IMR-90 (cell line): ENCODE measurements at regions not wholly inside any gene's neighbourhood (a gene's known extent, or its start where the extent isn't known, plus 50 kb on each side); places are given as distances from the start of the nearest gene placed in this dataset.

Source experiments
- ATAC-seq: fragments of 200-7000 bp; cut with Tn5 transposase; 2 replicates; pipeline ENCODE4 v1.9.1; 2020; ENCODE audit warnings: low read depth, mild to moderate bottlenecking, moderate library complexity
- BruUV-seq: library from RNA; stranded (reverse); fragments of 400-500 nt; replicated peaks from 2 replicates; lab custom pipeline; 2021; lab: Mats Ljungman, UMichigan
- CTCF ChIA-PET: fragments of 300-600 bp; formaldehyde crosslinking; extraction: SDS; loops from one replicate; lab custom pipeline; 2021; ENCODE audit warnings: antibody characterized with exemption; lab: Yijun Ruan, JAX
- POLR2A ChIA-PET: fragments of 300-600 bp; sonication (Branson Sonifier 250); formaldehyde crosslinking; loops from one replicate; lab custom pipeline; 2022; ENCODE audit warnings: antibody characterized with exemption; ENCODE audit not compliant: unreplicated experiment; lab: Charles Lee
- DNase-seq: peaks from one replicate; pipeline ENCODE4 v3.0.0; 2013
- H2AFZ ChIP-seq: replicated peaks from 2 replicates; pipeline ENCODE3; 2013; ENCODE audit warnings: low read length, mild to moderate bottlenecking; ENCODE audit not compliant: poor library complexity
- H2AK5ac ChIP-seq: 2 replicates; pipeline ENCODE4 v1.6.1; 2013; ENCODE audit warnings: low read depth, low read length, inconsistent platforms
- H2AK9ac ChIP-seq: replicated peaks from 2 replicates; pipeline ENCODE3; 2013; ENCODE audit warnings: mild to moderate bottlenecking, low read depth, low read length, moderate library complexity; ENCODE audit not compliant: poor library complexity
- H2BK120ac ChIP-seq: 2 replicates; pipeline ENCODE4 v1.6.1; 2013; ENCODE audit warnings: low read depth, low read length, inconsistent platforms
- H2BK15ac ChIP-seq: 3 replicates; pipeline ENCODE4 v1.6.1; 2013; ENCODE audit warnings: low read depth, low read length, inconsistent platforms
- H2BK20ac ChIP-seq: 2 replicates; pipeline ENCODE4 v1.6.1; 2013; ENCODE audit warnings: low read depth, mild to moderate bottlenecking, inconsistent platforms, low read length, moderate library complexity
- H2BK5ac ChIP-seq: 2 replicates; pipeline ENCODE4 v1.6.1; 2013; ENCODE audit warnings: mild to moderate bottlenecking, low read depth, low read length, inconsistent platforms; ENCODE audit not compliant: poor library complexity, severe bottlenecking
- H3K14ac ChIP-seq: replicated peaks from 2 replicates; pipeline ENCODE4 v1.6.1; 2013; ENCODE audit warnings: low read depth, low read length, inconsistent platforms
- H3K18ac ChIP-seq: 2 replicates; pipeline ENCODE4 v1.6.1; 2013; ENCODE audit warnings: low read depth, low read length, control low read depth
- H3K23ac ChIP-seq: 2 replicates; pipeline ENCODE4 v1.6.1; 2013; ENCODE audit warnings: low read depth, low read length, inconsistent platforms
- H3K27ac ChIP-seq: 2 replicates; pipeline ENCODE4 v1.5.1; 2013; ENCODE audit warnings: mild to moderate bottlenecking, control low read depth, low read length; ENCODE audit not compliant: insufficient read depth
- H3K27me3 ChIP-seq: 2 replicates; pipeline ENCODE4 v1.6.1; 2013; ENCODE audit warnings: low read length; ENCODE audit not compliant: control insufficient read depth, insufficient read depth
- H3K36me3 ChIP-seq: 2 replicates; pipeline ENCODE4 v1.6.1; 2013; ENCODE audit warnings: low read length, mixed read lengths; ENCODE audit not compliant: control insufficient read depth, insufficient read depth
- H3K4ac ChIP-seq: 2 replicates; pipeline ENCODE4 v1.6.1; 2013; ENCODE audit warnings: low read depth, low read length, inconsistent platforms
- H3K4me1 ChIP-seq: 2 replicates; pipeline ENCODE4 v1.6.1; 2013; ENCODE audit warnings: low read length, mixed read lengths; ENCODE audit not compliant: control insufficient read depth, insufficient read depth
- H3K4me2 ChIP-seq: 2 replicates; pipeline ENCODE4 v1.6.1; 2013; ENCODE audit warnings: low read depth, mild to moderate bottlenecking, control low read depth, low read length, moderate library complexity
- H3K4me3 ChIP-seq: 2 replicates; pipeline ENCODE4 v1.5.1; 2013; ENCODE audit warnings: low read depth, mild to moderate bottlenecking, control low read depth, low read length, moderate library complexity; ENCODE audit not compliant: insufficient read depth
- H3K56ac ChIP-seq: 2 replicates; pipeline ENCODE4 v1.6.1; 2013; ENCODE audit warnings: low read length, inconsistent platforms; ENCODE audit not compliant: insufficient read depth; ENCODE audit errors: extremely low read depth
- H3K79me1 ChIP-seq, 2 experiments: 2 replicates each; pipeline ENCODE4 v1.6.1; 2013; ENCODE audit warnings: low read length in 2 of 2, inconsistent platforms in 1 of 2, low read depth in 1 of 2
- H3K9ac ChIP-seq: 2 replicates; pipeline ENCODE4 v1.6.1; 2013; ENCODE audit warnings: low read depth, low read length, control low read depth
- H3K9me1 ChIP-seq: 2 replicates; pipeline ENCODE4 v1.6.1; 2013; ENCODE audit warnings: low read length, inconsistent platforms; ENCODE audit not compliant: insufficient read depth
- H3K9me3 ChIP-seq: 2 replicates; pipeline ENCODE4 v1.6.1; 2013; ENCODE audit warnings: low read length; ENCODE audit not compliant: control insufficient read depth, insufficient read depth
- H4K20me1 ChIP-seq: 2 replicates; pipeline ENCODE4 v1.6.1; 2013; ENCODE audit warnings: low read length, inconsistent platforms; ENCODE audit not compliant: insufficient read depth
- H4K5ac ChIP-seq: 2 replicates; pipeline ENCODE4 v1.6.1; 2013; ENCODE audit warnings: mild to moderate bottlenecking, low read depth, low read length, control low read depth
- H4K8ac ChIP-seq, 2 experiments: 2 replicates each; pipeline ENCODE4 v1.6.1; 2013; ENCODE audit warnings: low read depth in 2 of 2, low read length in 2 of 2, control low read depth in 1 of 2, inconsistent platforms in 1 of 2
- H4K91ac ChIP-seq: 2 replicates; pipeline ENCODE4 v1.6.1; 2013; ENCODE audit warnings: low read depth, low read length, inconsistent platforms; ENCODE audit not compliant: insufficient read depth
- MAFK ChIP-seq: IDR thresholded peaks from 2 replicates; pipeline ENCODE4 v1.6.1; 2012; ENCODE audit warnings: low read depth, low read length, improper control_type of control experiment
- WGBS, 2 experiments: methylation state at CpG; one replicate each; pipeline versions ENCODE4 v1.1.5 to v1.1.7; 2013; ENCODE audit warnings: missing lambda C conversion rate in 2 of 2; ENCODE audit not compliant: insufficient read length in 1 of 2; ENCODE audit errors: extremely low coverage in 2 of 2; 5-methylcytosine and 5-hydroxymethylcytosine counted together
- dilution Hi-C: fragments of 300-500 bp; cut with HindIII; formaldehyde crosslinking; loops from one replicate; pipeline ENCODE4 v1.14.3; 2018; ENCODE audit warnings: low sequenced_read_pairs; ENCODE audit not compliant: unreplicated experiment
- in situ Hi-C: fragments of 300-500 bp; cut with MboI; formaldehyde crosslinking; loops from 3 replicates; pipeline ENCODE4 v1.14.3; 2019; ENCODE audit warnings: low sequenced_read_pairs, inconsistent platforms, mixed read lengths
- intact Hi-C: fragments of 100-400 bp; cut with micrococcal nuclease; formaldehyde crosslinking; loops from 2 replicates; pipeline ENCODE4 v1.10.0; 2022
- TF ChIP-seq, protein P1 (sequence below): fragments of 150-350 bp; IDR thresholded peaks from 2 replicates; pipeline ENCODE4 v1.6.1; 2017; ENCODE audit warnings: mild to moderate bottlenecking, antibody characterized with exemption, low read length, low read depth

DNA sequence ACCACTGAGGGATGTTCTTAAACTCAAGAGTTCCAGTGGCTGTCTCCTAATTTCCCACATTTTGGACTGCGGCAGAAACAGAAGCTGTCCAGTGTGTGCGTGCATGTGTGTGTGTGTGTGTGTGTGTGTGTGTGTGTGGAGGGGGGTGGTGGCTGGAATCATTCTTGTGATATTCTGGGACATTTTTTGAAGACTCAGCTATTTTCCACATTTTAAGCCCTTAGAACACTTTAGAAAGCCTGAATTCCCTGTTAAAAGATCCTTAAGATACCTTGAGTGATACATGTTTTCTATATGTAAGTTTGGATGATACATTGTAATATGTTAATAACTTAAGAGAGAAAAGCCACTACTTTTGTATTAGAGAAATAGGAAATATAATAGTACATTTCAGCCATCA is 636.4 kb downstream of the PLPP3 start:
- BruUV-seq, result no TSS peak
- Histone ChIP-seq H3K4me1 (no peaks in the 10 kb centered on the region), H3K27me3 (no peaks in the 10 kb centered on the region; the same call in 1 of the 2 replicates), H3K56ac (no peak overlapping the region), H2AFZ (no peak overlapping the region), H3K14ac (no peak overlapping the region), H3K4me2 (no peak overlapping the region), H2BK20ac (no peak overlapping the region), H2AK5ac (no peak overlapping the region), H3K9me1 (peaks cover 3% of the 10 kb centered on the region; the same call in 1 of the 2 replicates), H4K20me1 (no peaks in the 10 kb centered on the region), H4K5ac (no peak overlapping the region), H3K9ac (no peak overlapping the region), H3K4me3 (no peak overlapping the region), H2BK5ac (no peak overlapping the region), H3K79me1 (no peaks in the 10 kb centered on the region), H3K18ac (no peak overlapping the region), H4K91ac (no peak overlapping the region), H3K23ac (no peak overlapping the region), H3K27ac (no peak overlapping the region), H2AK9ac (no peak overlapping the region), H4K8ac (no peak overlapping the region), H3K36me3 (no peaks in the 10 kb centered on the region), H2BK120ac (no peak overlapping the region), H2BK15ac (no peak overlapping the region), H3K4ac (no peak overlapping the region), H3K9me3 (no peaks in the 10 kb centered on the region)
- in situ Hi-C loops (no loop called here), dilution Hi-C loops (no loop called here), intact Hi-C loops (no loop called here)
- ATAC-seq (no peak), DNase-seq (no peak)
- WGBS, 2 experiments, result no CpG with 5 or more reads among the region's 2 CpGs
- POLR2A ChIA-PET, result no interaction called here
- TF ChIP-seq, protein P1, sequence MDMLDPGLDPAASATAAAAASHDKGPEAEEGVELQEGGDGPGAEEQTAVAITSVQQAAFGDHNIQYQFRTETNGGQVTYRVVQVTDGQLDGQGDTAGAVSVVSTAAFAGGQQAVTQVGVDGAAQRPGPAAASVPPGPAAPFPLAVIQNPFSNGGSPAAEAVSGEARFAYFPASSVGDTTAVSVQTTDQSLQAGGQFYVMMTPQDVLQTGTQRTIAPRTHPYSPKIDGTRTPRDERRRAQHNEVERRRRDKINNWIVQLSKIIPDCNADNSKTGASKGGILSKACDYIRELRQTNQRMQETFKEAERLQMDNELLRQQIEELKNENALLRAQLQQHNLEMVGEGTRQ, result no peak
- TF ChIP-seq MAFK, result peak; percentile 60; the same call in 1 of the 2 replicates
- CTCF ChIA-PET, result no interaction called here
